IPS DF 4.7 (cell line): ENCODE measurements at regions not wholly inside any gene's neighbourhood (a gene's known extent, or its start where the extent isn't known, plus 50 kb on each side); places are given as distances from the start of the nearest gene placed in this dataset.

Source experiments
- DNase-seq: peaks from one replicate; pipeline ENCODE4 v3.0.0-alpha.2; 2013; ENCODE audit warnings: low spot score; ENCODE audit errors: extremely low read depth

- DNase-seq, result no peak
These were observed 254.3 kb downstream of the SHQ1 start for GRCh38 chr3:72593881-72594397.

GRCh38 chr3:72591522-72592421 lies 256.5 kb downstream of the SHQ1 start:
- DNase-seq, result no peak

- no peak for DNase-seq
These were observed 257.5 kb downstream of the SHQ1 start for GRCh38 chr3:72590732-72591221.

- DNase-seq, result no peak
These were observed 261.0 kb downstream of the SHQ1 start for GRCh38 chr3:72587282-72587681.

GRCh38 chr3:72586694-72587093 lies 261.6 kb downstream of the SHQ1 start:
- no peak for DNase-seq

- no peak for DNase-seq
These were observed 262.3 kb downstream of the SHQ1 start for GRCh38 chr3:72585966-72586365.

GRCh38 chr3:72584262-72584661 lies 264.0 kb downstream of the SHQ1 start:
- DNase-seq, result no peak

- no peak for DNase-seq
These were observed 265.3 kb downstream of the SHQ1 start for GRCh38 chr3:72582963-72583362.

GRCh38 chr3:72582211-72582878 lies 265.9 kb downstream of the SHQ1 start:
- no peak for DNase-seq

- no peak for DNase-seq
These were observed 267.3 kb downstream of the SHQ1 start for GRCh38 chr3:72580900-72581299.

GRCh38 chr3:72580246-72580756 lies 267.9 kb downstream of the SHQ1 start:
- DNase-seq, result no peak

GRCh38 chr3:72579581-72580245 lies 268.5 kb downstream of the SHQ1 start:
- no peak for DNase-seq

GRCh38 chr3:72579191-72579580 lies 269.1 kb downstream of the SHQ1 start:
- DNase-seq, result no peak

GRCh38 chr3:72577190-72577589 lies 271.1 kb downstream of the SHQ1 start:
- DNase-seq, result no peak

- no peak for DNase-seq
These were observed 271.7 kb downstream of the SHQ1 start for GRCh38 chr3:72576563-72576962.

GRCh38 chr3:72574144-72574543 lies 274.1 kb downstream of the SHQ1 start:
- no peak for DNase-seq

GRCh38 chr3:72573051-72573450 lies 275.2 kb downstream of the SHQ1 start:
- DNase-seq, result no peak

- no peak for DNase-seq
These were observed 275.7 kb downstream of the SHQ1 start for GRCh38 chr3:72572489-72573007.

- no peak for DNase-seq
These were observed 276.6 kb downstream of the SHQ1 start for GRCh38 chr3:72571638-72572114.

GRCh38 chr3:72571052-72571451 lies 277.2 kb downstream of the SHQ1 start:
- no peak for DNase-seq

- no peak for DNase-seq
These were observed 278.3 kb downstream of the SHQ1 start for GRCh38 chr3:72569754-72570440.
